IPS-18a (cell line): ENCODE measurements at regions not wholly inside any gene's neighbourhood (a gene's known extent, or its start where the extent isn't known, plus 50 kb on each side); places are given as distances from the start of the nearest gene placed in this dataset.
"Not testable (repeated sequence)": the region's sequence is repeated elsewhere in the genome, so short reads cannot be mapped to it uniquely, and the experiment has no call there.

Experiments used
- H3K27ac ChIP-seq: one replicate; pipeline ENCODE4 v1.5.1; 2013; ENCODE audit warnings: low read length
- H3K27me3 ChIP-seq: one replicate; pipeline ENCODE4 v1.6.1; 2013; ENCODE audit warnings: mild to moderate bottlenecking, low read length; ENCODE audit not compliant: control insufficient read depth, insufficient read depth
- H3K36me3 ChIP-seq: one replicate; pipeline ENCODE4 v1.6.1; 2013; ENCODE audit warnings: low read depth, low read length; ENCODE audit not compliant: control insufficient read depth
- H3K4me1 ChIP-seq: one replicate; pipeline ENCODE4 v1.6.1; 2013; ENCODE audit warnings: low read depth, low read length; ENCODE audit not compliant: control insufficient read depth
- H3K4me3 ChIP-seq: one replicate; pipeline ENCODE4 v1.5.1; 2013; ENCODE audit warnings: low read length
- H3K9ac ChIP-seq: one replicate; pipeline ENCODE4 v1.6.1; 2013; ENCODE audit warnings: mild to moderate bottlenecking, low read length, moderate library complexity
- H3K9me3 ChIP-seq: one replicate; pipeline ENCODE4 v1.6.1; 2013; ENCODE audit warnings: low read depth, low read length; ENCODE audit not compliant: control insufficient read depth

DNA sequence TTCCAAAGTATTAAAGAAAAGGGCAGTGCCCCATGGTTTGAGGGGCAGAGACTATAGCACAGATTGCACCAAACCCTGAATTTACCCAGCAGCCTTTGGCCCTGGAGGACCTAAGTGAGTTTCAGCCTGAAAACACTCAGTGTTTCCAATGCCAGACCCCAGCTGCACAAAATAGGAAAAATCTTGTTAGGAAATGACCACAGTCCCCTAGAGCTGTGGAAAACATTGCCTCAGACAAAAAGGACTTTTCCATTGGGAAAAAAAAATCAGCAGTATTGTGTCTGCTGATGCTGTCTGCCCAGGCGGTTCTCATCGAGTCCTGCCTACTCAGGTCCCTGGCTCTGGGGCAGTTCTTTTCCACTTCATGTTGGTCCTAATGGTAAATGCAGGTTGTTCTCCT, 121.7 kb upstream of the DLG1 start:
- H3K9me3 ChIP-seq, result no peaks in the 10 kb centered on the region
- no peaks in the 10 kb centered on the region for H3K27me3 ChIP-seq

DNA sequence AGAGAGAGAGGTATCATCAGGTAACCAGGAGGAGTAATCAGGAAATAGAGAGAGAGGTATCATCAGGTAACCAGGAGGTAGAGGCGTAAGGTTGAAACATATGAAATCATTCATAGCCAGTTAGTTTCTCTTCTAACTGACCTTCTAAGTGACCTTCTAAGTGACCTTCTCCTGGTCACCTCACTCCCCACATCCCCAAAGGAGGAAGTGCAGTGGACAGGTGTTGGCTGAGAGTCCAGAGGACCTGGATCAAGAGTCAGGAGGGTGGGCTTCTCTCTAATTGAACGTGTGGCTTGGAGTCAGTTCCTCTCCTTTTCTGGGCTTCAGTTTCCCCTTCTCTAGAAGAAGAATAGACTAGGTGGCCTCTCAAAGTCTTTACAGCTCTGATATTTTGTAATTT, 121.3 kb upstream of the DLG1 start:
- Histone ChIP-seq H3K27me3 (no peaks in the 10 kb centered on the region), H3K27ac (no peak overlapping the region), H3K9me3 (no peaks in the 10 kb centered on the region), H3K4me1 (peaks cover 5% of the 10 kb centered on the region), H3K9ac (no peak overlapping the region), H3K36me3 (no peaks in the 10 kb centered on the region), H3K4me3 (no peak overlapping the region)

More for the DNA sequence above, 121.7 kb upstream of the DLG1 start:
- no peak overlapping the region for H3K4me3 ChIP-seq
- no peaks in the 10 kb centered on the region for H3K36me3 ChIP-seq
- no peak overlapping the region for H3K9ac ChIP-seq
- H3K4me1 ChIP-seq, result peaks cover 5% of the 10 kb centered on the region
- H3K27ac ChIP-seq, result no peak overlapping the region

DNA sequence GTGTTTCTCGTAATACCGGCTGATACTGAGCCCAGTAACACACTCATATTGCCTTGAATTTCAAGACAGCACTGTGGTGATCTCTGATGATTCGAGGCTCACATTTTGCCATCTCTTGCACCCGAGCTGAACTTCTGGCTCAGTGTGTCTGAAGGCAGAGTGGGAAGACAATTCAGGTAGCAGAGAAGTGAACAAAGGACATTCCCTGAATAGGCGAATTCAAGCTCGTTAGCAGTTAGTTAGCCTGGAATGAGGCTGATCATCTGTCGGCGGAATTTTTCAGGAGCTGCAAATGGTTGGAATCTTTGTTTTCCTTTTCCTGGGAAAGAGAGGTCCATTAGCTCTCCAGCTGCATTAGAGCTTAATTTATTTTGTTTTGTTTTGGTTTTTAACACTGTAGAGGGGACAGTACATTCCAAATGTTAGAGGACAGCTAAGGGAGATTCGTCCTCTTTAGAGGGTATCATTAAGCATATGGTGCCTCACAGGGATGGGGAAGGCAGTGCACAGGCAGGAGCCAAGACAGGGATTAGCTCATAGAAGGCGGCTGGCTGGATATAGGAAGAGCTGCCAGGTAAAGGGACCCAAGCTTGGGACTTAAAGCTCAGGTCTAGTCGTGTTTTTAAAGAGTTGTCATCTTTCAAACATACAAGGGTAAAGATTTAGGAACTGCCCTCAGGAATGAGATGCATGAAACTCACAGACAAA, 119.7 kb upstream of the DLG1 start:
- H3K9ac ChIP-seq, result no peak overlapping the region
- H3K27ac ChIP-seq, result no peak overlapping the region

DNA sequence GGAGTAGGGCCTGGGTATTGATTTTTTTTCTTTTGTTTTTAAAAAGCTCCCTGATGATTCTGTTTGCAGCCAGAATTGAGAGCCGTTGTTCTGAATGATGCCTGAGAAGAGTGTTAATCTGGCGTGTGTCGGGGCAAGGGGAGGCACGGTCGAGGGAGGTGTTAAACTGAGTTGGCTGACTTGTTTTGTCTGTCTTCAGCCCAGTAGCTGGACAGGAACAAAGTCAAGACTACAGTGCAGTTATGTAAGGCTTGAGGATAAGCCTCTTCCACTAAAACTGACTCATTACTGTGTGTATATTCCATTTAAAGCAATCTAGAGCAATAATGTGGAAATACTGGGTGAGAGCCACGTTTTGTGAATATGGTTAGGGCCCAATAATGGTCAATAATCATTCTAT, 119.0 kb upstream of the DLG1 start:
- Histone ChIP-seq H3K27ac (no peak overlapping the region), H3K4me1 (peaks cover 5% of the 10 kb centered on the region), H3K27me3 (no peaks in the 10 kb centered on the region), H3K9ac (no peak overlapping the region), H3K9me3 (no peaks in the 10 kb centered on the region), H3K4me3 (no peak overlapping the region), H3K36me3 (no peaks in the 10 kb centered on the region)

More for the DNA sequence above, 119.7 kb upstream of the DLG1 start:
- Histone ChIP-seq H3K9me3 (no peaks in the 10 kb centered on the region), H3K4me3 (no peak overlapping the region), H3K4me1 (peaks cover 5% of the 10 kb centered on the region), H3K36me3 (no peaks in the 10 kb centered on the region), H3K27me3 (no peaks in the 10 kb centered on the region)

DNA sequence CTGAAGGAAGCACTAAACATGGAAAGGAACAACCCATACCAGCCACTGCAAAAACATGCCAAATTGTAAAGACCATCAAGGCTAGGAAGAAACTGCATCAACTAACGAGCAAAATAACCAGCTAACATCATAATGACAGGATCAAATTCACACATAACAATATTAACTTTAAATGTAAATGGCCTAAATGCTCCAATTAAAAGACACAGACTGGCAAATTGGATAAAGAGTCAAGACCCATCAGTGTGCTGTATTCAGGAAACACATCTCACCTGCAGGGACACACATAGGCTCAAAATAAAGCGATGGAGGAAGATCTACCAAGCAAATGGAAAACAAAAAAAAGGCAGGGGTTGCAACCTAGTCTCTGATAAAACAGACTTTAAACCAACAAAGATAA, 113.5 kb upstream of the DLG1 start:
- not testable (repeated sequence) for H3K27me3 ChIP-seq, H3K9me3 ChIP-seq, H3K9ac ChIP-seq, H3K4me3 ChIP-seq, H3K4me1 ChIP-seq, H3K27ac ChIP-seq, H3K36me3 ChIP-seq

DNA sequence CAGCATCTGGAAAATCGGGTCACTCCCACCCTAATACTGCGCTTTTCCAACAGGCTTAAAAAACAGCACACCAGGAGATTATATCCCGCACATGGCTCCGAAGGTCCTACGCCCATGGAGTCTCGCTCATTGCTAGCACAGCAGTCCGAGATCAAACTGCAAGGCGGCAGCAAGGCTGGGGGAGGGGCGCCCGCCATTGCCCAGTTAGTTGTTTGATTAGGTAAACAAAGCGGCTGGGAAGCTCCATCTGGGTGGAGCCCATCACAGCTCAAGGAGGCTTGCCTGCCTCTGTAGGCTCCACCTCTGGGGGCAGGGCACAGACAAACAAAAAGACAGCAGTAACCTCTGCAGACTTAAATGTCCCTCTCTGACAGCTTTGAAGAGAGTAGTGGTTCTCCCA, 111.8 kb upstream of the DLG1 start:
- not testable (repeated sequence) for H3K27ac ChIP-seq, H3K4me1 ChIP-seq, H3K9ac ChIP-seq, H3K9me3 ChIP-seq, H3K4me3 ChIP-seq, H3K36me3 ChIP-seq, H3K27me3 ChIP-seq

DNA sequence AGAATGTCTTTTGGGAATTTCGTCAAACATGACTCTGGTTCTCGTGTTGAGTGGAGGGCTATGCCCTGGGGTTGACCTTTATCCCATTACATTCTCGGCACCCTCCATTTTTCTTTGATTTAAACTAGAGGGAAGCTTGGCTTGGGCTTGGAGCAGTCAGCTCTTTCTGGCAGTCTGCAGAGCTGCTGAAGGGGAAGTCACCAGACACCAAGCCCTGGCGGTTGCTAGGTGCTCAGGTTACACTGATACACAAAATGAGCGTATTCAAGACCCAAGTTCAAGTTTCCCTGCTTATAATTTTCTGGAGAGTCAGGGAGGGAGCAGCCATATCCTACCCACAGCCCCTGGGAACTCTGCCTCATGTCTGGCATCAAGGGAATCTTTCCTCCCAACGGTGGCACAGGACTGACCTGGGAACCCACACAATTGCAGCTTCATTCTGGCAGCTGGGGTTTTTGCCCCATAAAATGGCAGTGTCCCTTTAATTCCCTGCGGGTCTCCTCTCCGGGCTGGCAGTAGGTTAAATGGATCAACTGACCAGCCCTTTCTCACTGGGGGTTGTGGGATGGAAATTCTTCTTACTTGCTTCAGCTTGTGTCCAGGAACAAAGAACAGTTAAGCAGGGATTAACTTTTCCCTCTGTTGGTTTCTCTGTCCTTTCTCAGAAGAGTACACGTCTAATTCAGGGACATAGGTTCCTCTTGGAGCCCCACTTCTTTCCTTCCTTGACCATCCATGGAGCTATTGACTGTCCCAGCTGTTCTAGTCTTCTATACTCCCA, 110.0 kb upstream of the DLG1 start:
- Histone ChIP-seq H3K36me3 (no peaks in the 10 kb centered on the region), H3K9me3 (peaks cover 6% of the 10 kb centered on the region), H3K9ac (no peak overlapping the region), H3K27me3 (no peaks in the 10 kb centered on the region), H3K4me3 (no peak overlapping the region), H3K27ac (no peak overlapping the region), H3K4me1 (no peaks in the 10 kb centered on the region)

DNA sequence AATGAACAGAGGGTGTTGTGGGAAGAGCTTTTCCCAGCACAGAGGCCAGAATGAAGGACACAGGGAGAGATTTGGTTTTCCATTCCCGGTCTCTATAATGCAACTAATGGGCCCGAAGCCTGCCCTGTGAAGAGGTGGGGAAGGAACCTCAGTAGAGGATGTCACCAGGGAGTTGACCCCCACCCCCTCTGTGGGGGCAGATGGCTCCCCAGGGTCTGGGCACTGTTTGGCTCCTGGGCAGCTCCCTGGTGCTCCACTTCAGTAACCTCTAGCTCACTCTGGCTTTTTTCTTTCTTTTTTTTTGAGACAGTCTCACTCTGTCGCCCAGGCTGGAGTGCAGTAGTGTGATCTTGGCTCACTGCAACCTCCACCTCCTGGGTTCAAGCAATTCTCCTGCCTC, 109.1 kb upstream of the DLG1 start:
- Histone ChIP-seq H3K36me3 (no peaks in the 10 kb centered on the region), H3K27me3 (no peaks in the 10 kb centered on the region), H3K27ac (no peak overlapping the region), H3K9me3 (peaks cover 6% of the 10 kb centered on the region), H3K4me3 (no peak overlapping the region), H3K9ac (no peak overlapping the region), H3K4me1 (no peaks in the 10 kb centered on the region)

DNA sequence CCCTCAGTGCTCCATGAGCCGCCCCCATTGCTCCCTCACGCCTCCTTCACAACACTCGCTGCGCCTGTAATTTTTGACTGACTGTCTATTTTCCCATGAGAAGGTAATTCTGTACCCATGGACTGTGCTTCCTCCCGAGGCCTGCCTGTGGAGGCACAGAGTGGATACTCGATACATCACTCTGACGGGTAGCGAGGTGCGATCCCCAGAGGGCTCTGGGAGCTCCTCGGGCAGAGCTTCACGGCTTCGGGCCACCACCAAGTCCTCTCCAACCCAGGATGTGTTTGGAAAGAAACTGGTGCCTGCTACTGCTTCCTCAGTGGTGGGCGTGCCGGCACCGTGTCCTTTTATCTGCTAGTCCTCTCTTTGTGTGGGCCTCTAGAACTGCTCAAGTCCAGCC, 108.6 kb upstream of the DLG1 start:
- no peaks in the 10 kb centered on the region for H3K4me1 ChIP-seq
- no peak overlapping the region for H3K9ac ChIP-seq
- H3K9me3 ChIP-seq, result peaks cover 6% of the 10 kb centered on the region
- H3K4me3 ChIP-seq, result no peak overlapping the region
- no peaks in the 10 kb centered on the region for H3K36me3 ChIP-seq
- no peak overlapping the region for H3K27ac ChIP-seq
- no peaks in the 10 kb centered on the region for H3K27me3 ChIP-seq

DNA sequence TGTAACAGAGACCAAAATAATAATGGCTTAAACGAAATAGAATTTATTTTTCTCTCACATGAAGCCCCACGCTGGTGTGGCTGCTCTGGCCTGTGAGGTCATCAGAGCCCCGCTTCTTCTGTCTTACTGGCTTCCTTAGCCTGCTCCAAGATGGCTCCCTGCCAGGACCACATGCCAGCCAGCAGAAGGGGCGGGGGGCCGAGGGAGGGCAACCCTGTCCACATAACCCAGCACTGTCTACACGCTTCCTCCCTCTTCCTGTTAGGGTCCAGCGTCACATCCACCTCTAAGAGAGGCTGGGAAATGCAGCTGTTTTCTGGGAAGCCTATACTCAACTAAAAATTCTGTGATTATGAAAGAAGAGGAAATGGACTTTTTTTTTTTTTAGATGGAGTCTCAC, 107.9 kb upstream of the DLG1 start:
- H3K36me3 ChIP-seq, result no peaks in the 10 kb centered on the region
- H3K9ac ChIP-seq, result no peak overlapping the region
- H3K9me3 ChIP-seq, result peaks cover 6% of the 10 kb centered on the region
- no peak overlapping the region for H3K27ac ChIP-seq
- H3K4me1 ChIP-seq, result no peaks in the 10 kb centered on the region
- no peaks in the 10 kb centered on the region for H3K27me3 ChIP-seq
- H3K4me3 ChIP-seq, result no peak overlapping the region

DNA sequence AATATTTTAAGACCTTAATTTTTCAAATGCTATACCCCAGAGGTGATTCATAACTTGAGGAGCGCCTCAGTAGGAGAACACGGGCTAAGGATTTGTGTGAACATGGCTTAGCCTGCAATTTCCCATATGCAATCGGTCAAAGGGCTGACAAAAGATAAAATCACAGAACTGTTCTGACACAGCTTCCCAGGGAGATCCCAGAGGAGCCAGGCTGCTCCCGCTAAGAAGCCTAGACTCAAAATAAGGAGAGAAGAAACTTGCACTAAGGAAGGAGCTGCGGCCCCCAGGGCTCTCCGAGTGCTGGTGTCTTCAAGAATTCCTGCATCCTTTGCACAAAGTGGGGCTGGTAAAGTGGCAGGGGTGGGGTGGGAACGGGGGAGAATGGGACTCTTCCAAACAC, 106.3 kb upstream of the DLG1 start:
- H3K4me1 ChIP-seq, result no peaks in the 10 kb centered on the region
- H3K9me3 ChIP-seq, result peaks cover 5% of the 10 kb centered on the region
- H3K27ac ChIP-seq, result no peak overlapping the region
- no peak overlapping the region for H3K4me3 ChIP-seq
- H3K27me3 ChIP-seq, result no peaks in the 10 kb centered on the region
- no peak overlapping the region for H3K9ac ChIP-seq
- no peaks in the 10 kb centered on the region for H3K36me3 ChIP-seq

DNA sequence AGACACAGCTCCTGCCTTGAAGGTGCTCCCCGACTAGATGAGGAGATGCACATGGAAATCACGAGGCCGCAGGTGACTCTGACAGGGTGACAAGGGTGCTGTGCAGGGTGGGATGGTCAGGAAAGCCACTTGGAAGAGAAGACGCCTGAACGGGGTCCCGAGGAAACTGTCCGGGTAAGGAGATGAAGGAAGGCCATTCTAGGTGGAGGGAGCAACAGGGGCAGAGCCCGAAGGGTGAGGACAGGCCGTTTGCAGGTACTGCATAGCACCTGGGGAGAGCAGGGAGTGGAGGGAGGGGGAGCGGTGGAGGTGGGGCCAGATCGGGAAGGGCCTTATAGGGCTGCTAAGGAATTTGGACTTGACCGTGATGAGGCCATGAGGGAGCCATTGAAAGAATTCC, 105.6 kb upstream of the DLG1 start:
- H3K9ac ChIP-seq, result no peak overlapping the region

More for the DNA sequence above, 105.6 kb upstream of the DLG1 start:
- no peak overlapping the region for H3K4me3 ChIP-seq
- H3K9me3 ChIP-seq, result no peaks in the 10 kb centered on the region
- no peaks in the 10 kb centered on the region for H3K36me3 ChIP-seq
- no peaks in the 10 kb centered on the region for H3K27me3 ChIP-seq
- no peaks in the 10 kb centered on the region for H3K4me1 ChIP-seq
- H3K27ac ChIP-seq, result no peak overlapping the region
